ENCODE measurements at regions not wholly inside any gene's neighbourhood (a gene's known extent, or its start where the extent isn't known, plus 50 kb on each side); places are given as distances from the start of the nearest gene placed in this dataset.
"Not testable (repeated sequence)": the region's sequence is repeated elsewhere in the genome, so short reads cannot be mapped to it uniquely, and the experiment has no call there.

GRCh38 chr20:40634891-40635290, 54.1 kb downstream of the MAFB start:
- DNase-seq (ENCODE audit: low read depth, low spot score), result no peak
- H3K27ac ChIP-seq, result no peak overlapping the region

DNA sequence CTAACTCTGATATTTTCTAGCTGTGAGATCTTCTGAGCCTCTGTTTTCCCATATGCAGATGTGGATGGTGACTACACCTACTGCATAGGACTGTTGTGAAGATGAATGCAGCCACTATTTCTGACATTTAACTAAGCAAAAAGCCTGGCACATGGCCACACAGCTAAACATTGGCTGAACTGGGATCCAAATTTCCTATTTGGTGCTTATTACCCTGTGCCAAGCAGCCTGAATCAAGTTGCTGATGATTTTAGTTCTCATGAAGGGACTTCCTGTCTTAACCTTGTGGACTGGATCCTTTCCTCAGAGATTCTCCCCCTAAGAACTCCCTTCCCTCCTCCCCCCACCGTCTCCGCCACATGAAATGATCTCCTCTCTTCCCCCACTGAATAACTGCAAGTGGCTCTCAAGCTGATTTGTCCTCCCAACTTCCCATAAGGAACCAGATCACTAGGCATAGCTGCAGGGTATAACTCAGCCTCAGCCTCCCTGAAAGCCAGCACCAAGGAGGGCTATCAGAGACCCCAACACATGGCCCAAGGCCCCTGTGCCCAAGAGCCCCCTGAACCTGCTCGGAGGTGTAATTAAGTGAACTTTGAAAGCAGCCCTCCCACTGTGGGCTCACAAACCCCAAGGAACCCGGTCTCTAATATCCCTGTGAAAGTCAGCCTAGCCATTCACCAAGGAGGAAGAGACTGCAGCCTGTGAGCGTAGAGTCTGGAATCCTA, 55.7 kb downstream of the MAFB start:
- no peak for DNase-seq (ENCODE audit: low read depth, low spot score)
- H3K27ac ChIP-seq, result peak overlapping the region; percentile 39

GRCh38 chr20:40632346-40632976, 56.6 kb downstream of the MAFB start:
- DNase-seq (ENCODE audit: low read depth, low spot score), result no peak
- H3K27ac ChIP-seq, result peak overlapping the region; percentile 39

DNA sequence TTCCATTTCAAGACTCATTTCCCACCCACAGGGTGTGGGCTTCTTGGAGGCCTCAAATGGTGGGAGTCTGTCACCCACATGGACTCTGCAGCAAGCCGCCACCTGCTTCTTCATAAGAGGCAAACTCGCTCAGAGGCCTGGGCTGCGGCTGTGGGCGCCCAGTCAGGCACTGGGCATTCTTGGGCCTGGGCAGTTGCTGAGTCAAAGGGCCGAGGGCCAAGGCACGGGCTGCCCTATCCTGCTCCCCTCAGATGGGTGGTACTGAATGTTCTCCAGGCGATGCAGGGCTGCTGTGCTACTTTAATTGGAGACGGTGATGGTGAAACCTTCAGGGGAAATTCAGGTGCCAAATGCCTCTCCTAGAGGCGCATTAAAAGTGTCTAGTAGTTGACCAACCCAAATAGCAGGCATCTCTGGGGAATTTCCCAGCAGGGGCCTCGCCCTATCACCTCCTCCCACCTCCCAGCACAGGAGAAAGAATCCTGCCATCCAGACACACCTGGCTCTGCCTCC, 57.9 kb downstream of the MAFB start:
- H3K27ac ChIP-seq, result no peak overlapping the region
- DNase-seq (ENCODE audit: low read depth, low spot score), result no peak

GRCh38 chr20:40630713-40631112, 58.3 kb downstream of the MAFB start:
- DNase-seq (ENCODE audit: low read depth, low spot score), result no peak
- H3K27ac ChIP-seq, result no peak overlapping the region

GRCh38 chr20:40630099-40630498, 58.9 kb downstream of the MAFB start:
- H3K27ac ChIP-seq, result no peak overlapping the region
- DNase-seq (ENCODE audit: low read depth, low spot score), result no peak

- no peak overlapping the region for H3K27ac ChIP-seq
- DNase-seq (ENCODE audit: low read depth, low spot score), result no peak
Measured at GRCh38 chr20:40628877-40629276, 60.2 kb downstream of the MAFB start.

DNA sequence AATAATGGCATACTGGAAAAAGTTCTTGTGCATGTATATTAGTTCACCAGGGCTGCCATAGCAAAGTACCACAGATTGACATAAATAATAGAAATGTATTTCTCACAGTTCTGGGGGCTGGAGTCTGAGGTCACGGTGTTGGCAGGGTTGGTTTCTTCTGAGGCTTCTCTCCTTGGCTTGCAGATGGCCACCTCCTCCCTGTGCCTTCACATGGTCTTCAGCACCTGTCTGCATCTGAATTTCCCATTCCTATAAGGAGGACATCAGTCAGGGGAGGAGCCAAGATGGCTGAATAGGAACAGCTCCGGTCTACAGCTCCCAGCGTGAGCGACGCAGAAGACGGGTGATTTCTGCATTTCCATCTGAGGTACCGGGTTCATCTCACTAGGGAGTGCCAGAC, 70.0 kb downstream of the MAFB start:
- H3K27ac ChIP-seq; DNase-seq (ENCODE audit: low read depth, low spot score): not testable (repeated sequence)

DNA sequence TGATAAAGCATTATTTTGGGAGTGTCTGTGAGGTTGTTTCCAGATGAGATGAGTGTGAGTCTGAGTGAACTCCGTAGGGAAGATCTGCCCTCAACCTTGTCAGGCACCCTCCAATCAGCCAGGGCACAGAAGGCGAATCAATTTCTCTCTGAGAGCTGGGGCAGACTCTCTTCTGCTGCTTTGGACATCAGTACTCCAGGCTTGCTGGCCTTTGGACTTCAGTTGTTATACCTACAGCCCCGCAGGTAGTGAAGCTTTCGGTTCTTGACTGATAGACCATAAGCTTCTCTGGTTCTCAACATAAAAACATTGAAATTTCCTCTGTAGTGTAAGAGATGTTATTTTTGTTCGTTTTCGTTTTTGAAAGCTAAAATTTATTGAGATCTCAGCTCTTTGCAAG, 71.4 kb downstream of the MAFB start:
- no peak for DNase-seq (ENCODE audit: low read depth, low spot score)
- no peak overlapping the region for H3K27ac ChIP-seq

DNA sequence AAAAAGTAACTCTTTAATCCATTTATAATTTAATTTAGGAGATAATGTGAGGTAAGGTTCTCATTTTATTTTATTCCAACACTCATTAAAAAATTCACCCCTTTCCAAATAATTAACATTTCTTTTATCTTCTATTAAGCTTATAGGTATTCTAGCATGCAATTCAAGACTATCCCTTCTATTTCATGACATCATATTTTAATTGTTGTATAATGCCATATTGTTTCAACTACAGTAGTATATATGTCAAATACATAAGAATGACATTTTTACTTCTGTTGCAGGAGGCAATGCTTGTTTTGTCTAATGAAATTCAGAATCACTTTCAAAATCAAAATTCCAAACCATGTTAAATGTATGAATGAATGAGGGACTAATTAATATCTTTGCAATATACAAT, 76.2 kb downstream of the MAFB start:
- no peak for DNase-seq (ENCODE audit: low read depth, low spot score)
- no peak overlapping the region for H3K27ac ChIP-seq

- DNase-seq (ENCODE audit: low read depth, low spot score), result no peak
- H3K27ac ChIP-seq, result no peak overlapping the region
Measured at GRCh38 chr20:40612247-40612646, 76.8 kb downstream of the MAFB start.

DNA sequence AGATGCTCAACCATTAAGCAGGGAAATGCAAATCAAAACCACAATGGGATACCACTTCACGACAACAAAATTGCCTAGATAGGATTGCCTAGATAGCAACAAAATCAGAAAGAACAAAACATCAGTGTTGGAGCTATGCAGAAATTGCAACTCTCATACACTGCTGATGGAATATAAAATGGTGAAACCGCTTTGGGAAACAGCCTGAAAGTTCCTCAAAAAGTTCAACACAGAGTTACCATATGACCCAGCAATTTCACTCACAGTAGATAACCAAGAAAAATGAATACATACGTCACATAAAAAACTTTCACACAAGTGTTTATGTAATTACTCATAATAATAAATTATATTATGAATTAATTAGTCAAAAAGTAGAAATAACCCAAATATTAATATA, 78.3 kb downstream of the MAFB start:
- no peak overlapping the region for H3K27ac ChIP-seq
- DNase-seq (ENCODE audit: low read depth, low spot score), result no peak

DNA sequence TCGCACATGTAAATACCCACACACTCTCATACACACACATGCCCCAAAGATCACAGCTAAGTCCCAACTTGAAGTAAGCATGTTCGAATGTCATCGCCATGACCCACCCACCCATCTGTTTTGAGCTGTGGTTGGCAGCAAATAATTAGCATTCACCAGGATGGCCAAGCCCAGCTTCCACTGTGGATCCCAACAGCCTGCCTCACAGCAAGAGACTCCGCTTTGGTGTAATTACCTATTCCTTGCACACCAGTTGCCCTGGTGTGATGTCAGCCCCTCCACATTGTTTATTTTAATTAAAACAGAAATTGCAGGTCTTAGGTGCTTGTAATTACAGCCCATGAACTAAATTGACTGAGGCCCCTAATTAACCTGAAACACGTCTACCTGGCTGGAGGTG, 81.1 kb downstream of the MAFB start:
- no peak overlapping the region for H3K27ac ChIP-seq
- no peak for DNase-seq (ENCODE audit: low read depth, low spot score)

DNA sequence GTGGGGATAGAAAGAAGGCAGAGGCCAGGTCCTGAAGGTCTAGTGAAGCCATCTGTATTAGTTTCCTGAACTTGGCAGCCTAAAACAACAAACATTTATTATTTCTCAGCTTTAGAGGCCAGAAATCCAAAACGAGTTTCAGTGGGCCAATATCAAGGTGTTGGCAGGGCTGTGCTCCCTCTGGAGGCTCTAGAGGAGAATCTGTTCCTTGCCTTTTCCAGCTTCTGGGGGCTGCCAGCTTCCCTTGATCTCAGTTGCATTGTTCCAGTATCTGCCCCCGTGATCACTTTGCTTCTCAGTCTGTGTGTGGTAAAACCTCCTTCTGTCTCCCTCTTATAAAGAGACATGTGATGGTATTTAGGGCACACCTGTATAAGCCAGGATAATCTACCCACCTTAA, 82.4 kb downstream of the MAFB start:
- no peak for DNase-seq (ENCODE audit: low read depth, low spot score)

GRCh38 chr20:40606237-40606636, 82.8 kb downstream of the MAFB start:
- no peak overlapping the region for H3K27ac ChIP-seq
- no peak for DNase-seq (ENCODE audit: low read depth, low spot score)

More for the DNA sequence above, 82.4 kb downstream of the MAFB start:
- H3K27ac ChIP-seq, result no peak overlapping the region

DNA sequence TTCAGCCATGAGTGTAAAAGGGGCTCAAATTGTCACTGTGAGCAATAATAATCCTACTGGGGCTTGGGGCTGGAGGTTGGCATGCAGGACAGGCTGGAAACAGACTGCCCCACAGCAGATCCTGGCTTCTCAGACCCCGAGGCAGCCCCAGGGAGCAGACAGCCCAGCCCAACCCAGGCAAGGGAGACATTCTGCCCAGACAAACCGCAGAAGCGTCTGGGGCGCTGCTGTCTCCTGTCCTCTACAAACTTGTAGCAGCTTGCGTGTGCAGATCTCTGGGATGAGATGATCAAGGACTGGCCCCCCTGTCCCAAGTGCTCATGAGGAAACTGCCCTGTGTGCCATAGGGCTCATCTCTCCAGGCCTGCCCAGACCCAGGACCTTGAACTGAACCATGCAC, 84.6 kb downstream of the MAFB start:
- H3K27ac ChIP-seq, result no peak overlapping the region

GRCh38 chr20:40603057-40603651, 85.9 kb downstream of the MAFB start:
- H3K27ac ChIP-seq, result no peak overlapping the region
- DNase-seq (ENCODE audit: low read depth, low spot score), result no peak

More for the DNA sequence above, 84.6 kb downstream of the MAFB start:
- DNase-seq (ENCODE audit: low read depth, low spot score), result no peak

GRCh38 chr20:40602381-40602780, 86.7 kb downstream of the MAFB start:
- DNase-seq (ENCODE audit: low read depth, low spot score), result no peak
- H3K27ac ChIP-seq, result no peak overlapping the region

GRCh38 chr20:40600441-40601219, 88.4 kb downstream of the MAFB start:
- peak; percentile 34 for DNase-seq (ENCODE audit: low read depth, low spot score)
- H3K27ac ChIP-seq, result peak overlapping the region; percentile 73

- H3K27ac ChIP-seq, result peak overlapping the region; percentile 73
Measured at GRCh38 chr20:40599987-40600386, 89.0 kb downstream of the MAFB start.

DNA sequence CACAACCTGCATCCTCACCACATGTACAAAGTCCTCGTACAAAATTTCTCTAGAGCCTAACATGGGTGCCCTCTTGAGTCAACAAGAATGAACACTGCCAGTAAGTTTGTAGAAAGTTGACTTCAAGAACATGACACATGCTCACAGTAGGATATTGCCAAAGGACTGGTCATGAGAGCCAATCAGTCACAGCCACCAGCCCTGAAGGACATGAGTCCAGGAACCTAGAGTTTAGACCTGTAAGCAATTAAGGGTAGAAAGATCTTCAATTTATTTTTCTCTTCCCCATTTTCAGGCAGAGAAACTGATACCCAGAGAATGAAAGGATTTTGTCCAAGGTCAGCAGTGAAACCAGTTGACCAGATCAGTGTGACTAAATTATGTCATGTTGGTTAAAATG, 96.1 kb downstream of the MAFB start:
- H3K27ac ChIP-seq, result no peak overlapping the region
- DNase-seq (ENCODE audit: low read depth, low spot score), result no peak

More at GRCh38 chr20:40599987-40600386, 89.0 kb downstream of the MAFB start:
- no peak for DNase-seq (ENCODE audit: low read depth, low spot score)

Data from epithelial cell of prostate (primary cell).